DMS53 treated with DMSO at 0.1 percent for 48 hours (cell line): ENCODE measurements at regions not wholly inside any gene's neighbourhood (a gene's known extent, or its start where the extent isn't known, plus 50 kb on each side); places are given as distances from the start of the nearest gene placed in this dataset.
A peak's percentile ranks its signal among the peaks of the same experiment; 100 is the strongest.
"Not testable (repeated sequence)": the region's sequence is repeated elsewhere in the genome, so short reads cannot be mapped to it uniquely, and the experiment has no call there.

Source experiments
- DNase-seq: peaks from one replicate; lab custom pipeline; 2025; ENCODE audit not compliant: unreplicated experiment; lab: John Stamatoyannopoulos, UW

- peak; percentile 93 for DNase-seq
Measured at GRCh38 chr6:68575765-68576439, 59.2 kb upstream of the ADGRB3 start.

- no peak for DNase-seq
Measured at GRCh38 chr6:68572975-68573374, 62.1 kb upstream of the ADGRB3 start.

- peak; percentile 65 for DNase-seq
Measured at GRCh38 chr6:68572525-68572924, 62.6 kb upstream of the ADGRB3 start.

DNA sequence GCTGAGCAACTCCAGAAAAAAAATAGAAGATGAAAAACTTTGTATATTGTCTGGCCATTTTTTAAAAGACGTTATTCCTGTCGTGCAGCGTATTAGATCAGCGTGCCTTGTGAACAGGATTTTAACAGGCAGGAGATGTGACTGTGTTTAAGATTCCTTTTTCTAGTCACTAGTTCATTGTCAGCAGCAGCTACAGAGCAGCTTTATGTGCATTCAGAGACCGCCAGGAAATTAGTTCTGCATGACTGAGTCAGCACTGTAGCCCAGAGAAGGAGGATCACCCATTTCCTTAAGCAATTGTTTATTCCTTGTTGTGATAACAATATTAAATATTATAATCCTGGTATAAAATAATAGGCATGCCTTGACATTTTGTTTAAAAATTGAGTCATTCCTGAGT is 75.4 kb upstream of the ADGRB3 start:
- peak; percentile 73 for DNase-seq

- peak; percentile 76 for DNase-seq
Measured at GRCh38 chr6:68559070-68559469, 76.0 kb upstream of the ADGRB3 start.

GRCh38 chr6:68546620-68547019 is 88.5 kb upstream of the ADGRB3 start:
- DNase-seq: no peak

DNA sequence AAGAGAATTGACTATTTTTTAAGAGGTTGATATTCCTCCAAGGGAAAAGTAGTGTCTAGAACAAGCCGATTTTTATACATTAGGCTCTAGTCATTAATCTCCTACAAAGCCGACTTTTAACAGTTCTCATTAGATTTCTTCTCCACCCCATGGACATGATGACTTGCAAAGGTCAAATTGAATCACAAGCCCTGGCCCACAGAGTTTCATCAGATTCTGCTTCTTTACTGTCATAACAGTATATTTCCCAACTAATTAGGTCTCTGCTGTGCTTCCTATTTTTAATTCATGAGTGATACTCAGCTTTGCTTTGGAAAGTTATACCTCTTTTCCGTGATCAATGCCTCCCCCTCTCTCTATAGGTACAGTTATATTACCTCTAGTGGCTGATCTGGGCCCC is 90.6 kb upstream of the ADGRB3 start:
- no peak for DNase-seq

GRCh38 chr6:68533339-68533795 is 101.7 kb upstream of the ADGRB3 start:
- no peak for DNase-seq

GRCh38 chr6:68527691-68528090 is 107.4 kb upstream of the ADGRB3 start:
- no peak for DNase-seq

DNA sequence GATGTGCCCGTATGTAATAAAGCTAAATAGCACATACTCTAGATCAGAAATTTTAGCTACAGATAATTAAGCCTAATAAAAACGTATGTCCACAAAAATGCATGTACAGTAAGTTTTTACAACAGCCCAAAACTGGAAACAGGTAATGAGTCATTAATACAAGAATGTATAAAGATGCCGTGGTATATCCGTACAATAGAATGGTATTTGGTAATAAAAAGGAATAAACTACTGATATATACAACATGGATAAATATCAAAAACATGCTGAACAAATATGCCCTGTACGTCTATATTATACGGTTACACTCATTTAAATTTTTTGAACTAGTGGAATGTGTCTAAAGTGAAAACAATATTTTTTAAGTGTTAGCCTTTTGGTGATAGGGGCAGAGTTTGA is 128.2 kb upstream of the ADGRB3 start:
- no peak for DNase-seq

GRCh38 chr6:68502946-68503345 is 132.1 kb upstream of the ADGRB3 start:
- no peak for DNase-seq

- DNase-seq: no peak
Measured at GRCh38 chr6:68497927-68498326, 137.2 kb upstream of the ADGRB3 start.

DNA sequence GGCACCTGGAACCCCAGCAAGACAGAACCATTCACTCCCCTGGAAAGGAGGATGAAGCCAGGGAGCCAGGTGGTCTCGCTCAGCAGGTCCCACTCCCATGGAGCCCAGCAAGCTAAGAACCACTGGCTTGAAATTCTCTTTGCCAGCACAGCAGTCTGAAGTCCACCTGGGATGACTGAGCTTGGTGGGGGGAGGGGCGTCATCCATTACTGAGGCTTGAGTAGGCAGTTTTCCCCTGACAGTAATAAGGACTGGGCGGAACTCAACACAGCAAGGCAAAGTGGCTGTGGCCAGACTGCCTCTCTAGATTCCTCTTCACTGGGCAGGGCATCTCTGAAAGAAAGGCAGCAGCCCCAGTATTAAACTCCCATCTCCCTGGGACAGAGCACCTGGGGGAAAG is 140.2 kb upstream of the ADGRB3 start:
- not testable (repeated sequence) for DNase-seq

- no peak for DNase-seq
Measured at GRCh38 chr6:68476611-68477010, 158.5 kb upstream of the ADGRB3 start.

DNA sequence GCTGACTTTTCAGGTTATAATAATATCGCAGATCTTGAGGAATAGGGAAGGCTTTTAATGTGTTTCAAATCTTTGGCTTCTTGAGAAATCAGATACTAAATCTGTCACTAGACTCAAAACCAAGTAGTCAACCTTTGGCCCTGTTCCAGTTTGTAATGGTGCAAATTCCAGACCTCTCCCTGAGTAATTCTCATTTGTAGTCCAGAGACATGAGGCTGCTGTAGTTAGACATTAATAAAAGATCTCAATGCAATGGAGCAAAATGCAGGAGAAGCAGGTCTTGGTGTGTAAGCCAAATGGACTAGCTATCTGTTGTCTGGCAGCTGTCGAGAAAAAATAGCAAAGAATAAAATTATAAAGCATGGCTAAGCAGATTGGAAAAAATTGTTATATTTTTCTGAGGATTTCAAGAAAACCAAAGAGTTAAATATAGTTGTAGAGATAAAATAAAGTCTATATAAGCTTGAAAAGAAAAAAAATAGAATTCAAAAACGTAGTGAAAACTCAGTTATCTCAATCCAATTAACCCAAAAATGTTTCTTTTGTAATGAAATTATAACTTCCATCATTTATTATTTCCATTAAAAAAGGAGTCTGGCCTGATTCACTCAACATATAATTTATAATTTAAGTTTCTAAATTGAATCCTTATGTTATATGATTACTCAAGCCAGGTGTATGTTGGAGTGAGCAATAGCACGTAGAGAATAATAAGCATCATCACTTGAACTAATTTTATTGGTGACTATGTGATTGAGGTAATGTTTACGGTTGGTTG is 161.5 kb upstream of the ADGRB3 start:
- no peak for DNase-seq

DNA sequence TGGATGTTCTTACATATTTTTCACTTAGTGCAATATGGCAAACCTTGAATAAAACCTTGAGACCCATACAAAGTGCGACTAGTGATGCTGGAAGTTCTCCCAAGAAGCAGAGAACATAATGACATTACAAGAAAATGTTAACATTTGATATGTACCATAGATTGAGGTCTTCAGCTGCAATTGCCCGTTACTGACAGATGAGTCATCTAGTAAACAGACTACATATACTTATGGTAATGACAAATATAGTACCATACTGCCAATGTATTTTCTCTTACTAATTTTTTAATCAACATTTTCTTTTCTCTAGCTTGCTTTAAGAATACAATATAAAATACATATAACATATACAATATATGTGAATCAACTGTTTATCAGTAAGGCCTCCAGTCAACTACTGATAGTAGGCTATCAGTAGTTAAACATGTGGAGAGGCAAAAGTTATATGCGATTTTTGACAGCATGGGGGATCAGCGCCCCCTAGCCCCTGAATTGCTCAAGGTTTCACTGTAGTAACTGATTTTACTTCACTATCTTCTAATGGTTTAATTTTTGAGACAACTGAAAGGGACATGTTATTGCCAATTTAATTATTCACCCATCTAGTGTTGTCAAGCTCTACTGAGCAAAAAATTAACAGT is 166.7 kb upstream of the ADGRB3 start:
- peak; percentile 89 for DNase-seq

- no peak for DNase-seq
Measured at GRCh38 chr6:68458447-68458846, 176.6 kb upstream of the ADGRB3 start.

- no peak for DNase-seq
Measured at GRCh38 chr6:68447112-68447511, 188.0 kb upstream of the ADGRB3 start.

DNA sequence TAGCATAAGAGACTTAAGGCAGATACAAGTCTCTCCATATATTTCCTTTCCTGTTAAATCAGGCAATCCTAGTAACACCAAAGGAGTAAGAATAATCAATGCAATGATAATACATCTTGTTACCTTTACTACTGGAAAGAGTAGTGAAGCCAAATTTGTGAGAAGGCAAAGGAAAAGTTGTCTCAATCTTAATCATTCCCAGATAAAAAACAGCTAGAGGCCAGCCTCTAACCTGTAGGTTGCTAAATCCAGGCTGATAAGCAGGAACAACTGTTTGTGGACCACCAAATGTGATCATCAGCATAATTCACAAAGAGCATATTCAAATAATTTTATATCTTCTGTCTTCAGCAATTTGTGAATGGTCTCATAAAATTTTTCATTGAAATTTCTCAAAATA is 189.2 kb upstream of the ADGRB3 start:
- DNase-seq: no peak

DNA sequence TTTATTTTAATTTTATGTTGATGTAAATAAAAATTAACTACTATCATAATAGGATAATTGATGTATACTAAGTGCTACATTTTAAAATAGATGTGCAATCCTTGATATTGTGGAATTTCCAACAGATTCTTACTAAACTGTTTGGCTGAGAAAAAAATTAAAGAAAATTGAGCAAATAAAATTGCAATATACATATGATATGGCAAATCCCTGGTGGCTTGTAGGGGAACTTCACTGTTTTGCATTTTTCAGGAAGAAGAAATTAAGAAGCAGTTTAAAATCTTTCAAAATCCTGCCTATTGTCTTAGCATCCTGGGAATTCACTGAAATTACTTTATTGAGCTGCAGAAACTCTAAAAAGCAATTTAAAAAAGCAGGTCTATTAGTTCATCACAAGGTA is 191.4 kb upstream of the ADGRB3 start:
- no peak for DNase-seq

- no peak for DNase-seq
Measured at GRCh38 chr6:68427630-68428029, 207.5 kb upstream of the ADGRB3 start.

DNA sequence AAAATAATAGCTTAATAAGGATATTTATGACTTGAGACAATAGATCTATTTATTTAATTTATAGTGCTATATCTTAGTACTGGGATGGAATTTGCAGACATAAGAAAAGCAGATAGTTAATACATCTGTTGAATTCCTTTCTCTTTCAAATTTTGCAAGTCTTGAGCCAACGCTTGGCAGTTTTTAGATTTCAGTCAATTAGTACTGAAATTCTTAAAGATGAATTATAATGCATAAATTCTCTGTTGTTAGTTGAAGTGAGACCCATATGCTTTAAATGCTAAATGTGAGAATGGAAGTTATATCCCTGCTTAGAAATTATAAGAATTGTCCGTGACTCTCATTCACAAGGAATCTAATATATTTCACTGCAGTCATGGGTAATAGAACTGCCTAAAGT is 225.1 kb upstream of the ADGRB3 start:
- DNase-seq: no peak
